Stimulated activated CD4-positive, alpha-beta T cell treated with anti-CD3 and anti-CD28 coated beads, TNF-alpha, amount 100 ng/mL, for 48 hours (primary cell): ENCODE measurements at regions not wholly inside any gene's neighbourhood (a gene's known extent, or its start where the extent isn't known, plus 50 kb on each side); places are given as distances from the start of the nearest gene placed in this dataset.
"Not testable (repeated sequence)": the region's sequence is repeated elsewhere in the genome, so short reads cannot be mapped to it uniquely, and the experiment has no call there.

Experiments
- DNase-seq, 3 donors: peaks; one replicate each; pipeline ENCODE4 v3.0.0-alpha.2; 2020; ENCODE audit warnings: low read depth in 3 of 3

GRCh38 chr5:99317136-99317535, 388.3 kb upstream of the CHD1 start:
- DNase-seq = no peak

DNA sequence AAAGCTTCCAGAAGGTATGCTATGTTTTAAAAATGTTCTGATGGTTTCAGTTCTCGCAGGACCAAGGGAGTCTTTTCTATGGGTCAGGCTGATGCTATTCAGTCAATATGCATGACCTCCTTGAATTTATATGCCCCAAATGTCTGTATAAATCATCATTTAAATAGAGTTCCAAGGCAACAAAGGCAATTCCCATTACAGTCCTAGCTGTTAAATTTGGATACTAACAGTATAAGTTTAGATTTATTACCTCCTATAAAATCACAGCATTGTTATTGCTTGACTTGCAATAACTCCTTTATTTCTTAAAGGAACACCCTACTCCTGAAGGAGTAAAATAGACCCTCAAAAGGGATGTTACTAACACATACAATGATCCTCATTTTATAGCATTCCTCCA, 387.7 kb upstream of the CHD1 start:
- no peak for DNase-seq

GRCh38 chr5:99315413-99316183, 386.8 kb upstream of the CHD1 start:
- DNase-seq = no peak

GRCh38 chr5:99314721-99315120, 385.9 kb upstream of the CHD1 start:
- no peak for DNase-seq

- DNase-seq = no peak
Measured at GRCh38 chr5:99308131-99308530, 379.3 kb upstream of the CHD1 start.

- no peak for DNase-seq
Measured at GRCh38 chr5:99305045-99305580, 376.3 kb upstream of the CHD1 start.

DNA sequence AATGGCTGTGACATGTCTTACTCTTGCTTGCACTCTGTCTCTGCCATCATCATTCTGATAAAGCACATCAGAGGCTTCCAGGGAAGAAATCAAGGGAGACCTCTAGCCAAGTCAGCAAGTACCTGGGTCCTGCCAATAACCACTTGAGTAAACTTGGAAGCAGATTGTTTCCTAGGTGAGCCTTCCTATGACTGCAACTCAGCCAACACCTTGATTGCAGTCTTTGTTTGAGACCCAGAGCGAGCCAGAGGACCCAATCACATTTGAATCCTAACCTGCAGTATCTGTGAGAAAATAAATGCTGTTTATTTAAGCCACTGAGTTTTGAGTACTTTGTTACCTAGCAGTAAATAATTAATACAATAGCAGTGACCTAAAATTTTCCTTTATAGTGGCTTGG, 356.8 kb upstream of the CHD1 start:
- no peak for DNase-seq

- no peak for DNase-seq
Measured at GRCh38 chr5:99275128-99275527, 346.3 kb upstream of the CHD1 start.

- DNase-seq = no peak
Measured at GRCh38 chr5:99272576-99272975, 343.8 kb upstream of the CHD1 start.

DNA sequence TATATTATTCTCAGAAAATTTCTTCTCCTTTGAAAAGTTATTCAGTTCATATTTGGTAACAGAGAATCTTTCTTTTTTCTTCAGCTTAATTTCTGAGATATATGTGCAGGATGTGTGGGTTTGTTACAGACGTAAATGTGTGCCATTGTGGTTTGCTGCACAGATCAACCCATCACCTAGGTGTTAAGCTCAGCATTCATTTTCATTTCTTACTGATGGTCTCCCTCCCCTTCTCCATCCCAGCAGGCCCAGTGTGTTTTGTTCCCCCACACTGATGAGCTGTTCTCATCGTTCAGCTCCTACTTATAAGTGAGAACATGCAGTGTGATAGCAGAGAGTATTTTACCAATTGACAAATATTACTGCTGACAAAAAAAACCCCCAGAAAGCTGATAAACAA, 330.0 kb upstream of the CHD1 start:
- no peak for DNase-seq

GRCh38 chr5:99248066-99248465, 319.3 kb upstream of the CHD1 start:
- DNase-seq = no peak

- no peak for DNase-seq
Measured at GRCh38 chr5:99247346-99247745, 318.5 kb upstream of the CHD1 start.

DNA sequence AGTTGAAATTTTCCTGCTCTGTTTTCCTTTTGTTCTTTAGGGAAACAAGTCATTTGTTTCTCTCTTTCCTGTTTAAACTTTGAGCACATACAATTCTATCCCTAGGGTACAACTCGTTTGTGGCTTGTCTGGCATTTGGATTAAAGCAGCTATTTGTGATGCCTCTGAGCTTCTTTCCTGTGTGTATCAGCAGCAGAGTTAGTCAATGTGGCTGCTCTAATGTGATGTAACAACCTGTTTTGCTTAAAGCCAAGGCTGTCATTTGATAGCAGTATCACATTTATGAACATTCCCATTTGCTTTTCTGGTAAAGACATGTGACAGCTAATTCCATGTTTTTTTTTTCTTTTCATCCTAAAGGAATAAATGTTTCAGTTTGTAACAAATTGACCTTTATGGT, 314.3 kb upstream of the CHD1 start:
- no peak for DNase-seq

GRCh38 chr5:99239826-99240360, 311.1 kb upstream of the CHD1 start:
- DNase-seq = no peak

DNA sequence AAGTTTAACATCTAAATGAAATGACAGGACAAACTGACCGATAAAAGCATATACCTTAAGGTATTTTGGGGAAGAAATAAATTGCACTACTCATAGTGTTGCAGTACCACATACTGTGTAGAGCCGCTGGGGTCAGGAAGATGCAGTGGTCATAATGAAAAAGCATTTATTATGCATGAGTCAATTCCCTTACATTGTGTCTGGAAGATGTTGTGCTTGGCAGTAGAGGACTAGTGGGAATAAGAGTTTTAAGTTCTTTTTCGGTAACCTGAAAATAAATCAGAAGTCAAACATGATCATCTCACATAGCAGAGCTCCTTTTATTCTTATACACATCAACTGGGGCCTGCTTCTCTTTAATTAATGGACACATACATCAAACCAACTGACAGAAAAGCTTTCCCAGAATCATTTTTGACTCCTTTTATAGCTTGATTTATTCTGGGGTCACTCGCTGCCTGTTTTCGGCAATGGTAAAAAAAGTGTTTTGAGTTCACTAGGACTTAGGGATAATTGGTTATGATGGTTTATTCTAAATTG, 262.5 kb upstream of the CHD1 start:
- DNase-seq = no peak

DNA sequence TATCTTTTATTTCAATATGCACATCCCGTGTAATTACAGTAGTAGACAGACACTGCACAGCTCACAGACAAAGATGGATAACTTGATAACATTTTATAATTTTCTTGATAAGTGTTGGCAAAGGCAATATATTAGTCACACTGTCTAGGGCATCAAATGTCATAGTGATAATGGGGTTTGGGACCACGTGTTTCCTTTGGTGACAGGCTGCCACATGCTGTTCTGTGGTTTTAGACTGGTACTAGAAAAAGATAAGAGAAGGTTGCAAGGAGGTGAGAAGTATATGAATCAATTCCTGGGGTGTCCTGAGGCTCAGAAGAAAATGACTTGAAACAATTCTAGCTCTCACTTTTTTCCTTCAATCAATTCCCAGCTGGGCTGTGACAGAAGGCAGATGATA, 258.8 kb upstream of the CHD1 start:
- DNase-seq = no peak

- no peak for DNase-seq
Measured at GRCh38 chr5:99179206-99179605, 250.4 kb upstream of the CHD1 start.

GRCh38 chr5:99177796-99178195, 249.0 kb upstream of the CHD1 start:
- DNase-seq = no peak

GRCh38 chr5:99176186-99176585, 247.4 kb upstream of the CHD1 start:
- no peak for DNase-seq

DNA sequence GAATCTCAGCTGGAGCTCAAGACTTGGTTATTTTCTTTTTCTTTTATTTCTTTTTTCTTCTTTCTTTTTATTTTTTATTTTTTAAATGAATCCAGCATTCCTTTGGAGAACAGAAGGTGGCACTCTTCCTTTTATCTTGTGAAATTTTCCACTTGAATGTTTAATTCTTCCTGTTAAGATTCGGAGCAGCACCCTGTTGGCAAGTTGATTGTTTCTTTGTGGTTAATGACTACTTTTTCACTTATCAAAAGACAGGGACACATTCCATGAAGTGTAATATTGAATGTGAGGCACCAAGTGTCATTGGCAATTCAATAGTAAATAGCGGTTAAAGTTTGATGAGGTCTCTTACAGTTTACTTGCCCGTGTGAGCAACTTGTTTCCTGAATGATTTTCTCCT, 240.5 kb upstream of the CHD1 start:
- no peak for DNase-seq

- not testable (repeated sequence) for DNase-seq
Measured at GRCh38 chr5:99161538-99161937, 232.7 kb upstream of the CHD1 start.

DNA sequence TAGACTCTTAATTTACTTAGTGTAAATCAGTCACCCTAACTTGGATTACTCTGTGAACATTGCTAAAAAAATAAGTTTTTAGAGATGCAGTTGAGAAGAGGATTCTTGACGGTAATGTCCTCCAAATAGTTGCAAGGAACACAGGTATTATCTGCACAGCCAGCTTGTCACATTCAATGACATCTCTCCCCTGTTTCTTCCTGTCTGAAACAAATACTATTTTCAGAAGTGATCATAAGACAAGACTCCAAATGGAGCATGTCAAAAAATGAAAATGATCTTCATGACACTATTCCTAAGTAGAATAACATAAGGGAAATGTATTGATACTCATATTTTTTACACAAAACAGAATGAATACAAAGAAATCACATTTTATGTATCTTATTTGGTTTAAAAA, 227.9 kb upstream of the CHD1 start:
- no peak for DNase-seq

DNA sequence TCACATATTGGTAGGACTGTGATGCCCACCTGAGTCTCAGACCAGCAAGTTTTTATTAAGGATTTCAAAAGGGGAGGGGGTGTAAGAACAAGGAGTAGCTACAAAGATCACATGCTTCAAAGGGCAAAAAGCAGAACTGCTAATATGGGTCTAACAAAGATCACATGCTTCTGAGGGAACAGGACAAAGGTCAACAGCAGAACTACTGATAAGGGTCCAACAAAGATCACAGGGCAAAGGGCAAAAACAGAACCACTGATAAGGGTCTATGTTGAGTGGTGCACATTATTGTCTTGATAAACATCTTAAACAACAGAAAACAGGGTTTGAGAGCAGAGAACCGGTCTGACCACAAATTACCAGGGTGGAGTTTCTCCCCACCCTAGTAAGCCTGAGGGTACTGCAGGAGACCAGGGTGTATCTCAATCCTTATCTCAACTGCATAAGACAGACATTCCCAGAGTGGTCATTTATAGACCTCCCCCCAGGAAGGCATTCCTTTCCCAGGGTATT, 214.5 kb upstream of the CHD1 start:
- not testable (repeated sequence) for DNase-seq
